Coronary artery (tissue), 2 donors: ENCODE measurements at regions not wholly inside any gene's neighbourhood (a gene's known extent, or its start where the extent isn't known, plus 50 kb on each side); places are given as distances from the start of the nearest gene placed in this dataset.

Experiments
- DNase-seq: peaks from one replicate; pipeline ENCODE4 v3.0.0-alpha.2; 2017; ENCODE audit warnings: low spot score
- H3K27ac ChIP-seq, 2 donors: fragments of 200-600 bp; sonication (generic); one replicate each; pipeline ENCODE4 v1.5.1; 2016 to 2019
- H3K4me3 ChIP-seq: fragments of 200-600 bp; sonication (generic); 2 replicates; pipeline ENCODE4 v1.5.1; 2016; ENCODE audit warnings: mild to moderate bottlenecking, moderate library complexity
- TF ChIP-seq, protein P1 (sequence below): fragments of 200-600 bp; sonication (generic); IDR thresholded peaks from one replicate; pipeline ENCODE4 v1.5.1; 2019; ENCODE audit warnings: antibody characterized with exemption

DNA sequence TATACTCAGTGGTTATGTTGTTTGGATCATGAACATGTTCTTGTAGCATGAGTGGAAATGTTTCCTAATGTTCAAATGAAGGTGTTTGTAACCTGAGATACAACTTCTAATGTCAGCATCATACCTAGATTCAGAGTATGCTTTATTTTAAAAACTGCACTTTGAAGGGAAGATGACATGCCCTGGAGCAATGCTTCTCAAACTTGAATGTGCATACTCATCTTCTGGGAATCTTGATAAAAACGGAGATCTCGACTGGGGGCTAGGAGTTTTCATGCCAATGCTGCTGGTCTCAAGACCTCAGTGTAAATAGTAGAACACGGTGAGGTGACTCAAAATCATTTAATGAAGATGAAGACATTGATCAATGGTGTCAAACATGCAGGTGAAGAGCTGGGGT lies 440.0 kb upstream of the NOX3 start:
- H3K4me3 ChIP-seq: no peak overlapping the region
- DNase-seq: no peak
- H3K27ac ChIP-seq: no peak overlapping the region
- TF ChIP-seq, protein P1, sequence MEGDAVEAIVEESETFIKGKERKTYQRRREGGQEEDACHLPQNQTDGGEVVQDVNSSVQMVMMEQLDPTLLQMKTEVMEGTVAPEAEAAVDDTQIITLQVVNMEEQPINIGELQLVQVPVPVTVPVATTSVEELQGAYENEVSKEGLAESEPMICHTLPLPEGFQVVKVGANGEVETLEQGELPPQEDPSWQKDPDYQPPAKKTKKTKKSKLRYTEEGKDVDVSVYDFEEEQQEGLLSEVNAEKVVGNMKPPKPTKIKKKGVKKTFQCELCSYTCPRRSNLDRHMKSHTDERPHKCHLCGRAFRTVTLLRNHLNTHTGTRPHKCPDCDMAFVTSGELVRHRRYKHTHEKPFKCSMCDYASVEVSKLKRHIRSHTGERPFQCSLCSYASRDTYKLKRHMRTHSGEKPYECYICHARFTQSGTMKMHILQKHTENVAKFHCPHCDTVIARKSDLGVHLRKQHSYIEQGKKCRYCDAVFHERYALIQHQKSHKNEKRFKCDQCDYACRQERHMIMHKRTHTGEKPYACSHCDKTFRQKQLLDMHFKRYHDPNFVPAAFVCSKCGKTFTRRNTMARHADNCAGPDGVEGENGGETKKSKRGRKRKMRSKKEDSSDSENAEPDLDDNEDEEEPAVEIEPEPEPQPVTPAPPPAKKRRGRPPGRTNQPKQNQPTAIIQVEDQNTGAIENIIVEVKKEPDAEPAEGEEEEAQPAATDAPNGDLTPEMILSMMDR: no peak

DNA sequence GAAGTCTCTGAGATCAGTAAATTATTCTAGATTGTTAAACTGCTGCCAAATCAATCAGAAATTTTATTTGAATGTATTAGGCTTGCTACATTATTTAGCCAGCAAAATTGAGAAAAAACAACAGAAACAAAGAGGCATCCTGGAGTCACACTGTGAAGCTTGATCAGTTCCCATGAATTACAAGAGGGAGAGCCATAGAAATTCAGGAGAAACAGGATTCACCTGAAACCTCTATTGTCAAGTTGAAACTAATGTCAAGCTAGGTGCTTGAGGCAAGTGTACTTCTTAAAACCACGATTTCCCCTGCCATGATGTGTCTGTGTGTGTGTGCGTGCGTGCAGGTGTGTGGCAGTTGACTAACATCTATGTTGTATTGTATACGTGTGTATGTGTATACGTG lies 439.1 kb upstream of the NOX3 start:
- DNase-seq: no peak

DNA sequence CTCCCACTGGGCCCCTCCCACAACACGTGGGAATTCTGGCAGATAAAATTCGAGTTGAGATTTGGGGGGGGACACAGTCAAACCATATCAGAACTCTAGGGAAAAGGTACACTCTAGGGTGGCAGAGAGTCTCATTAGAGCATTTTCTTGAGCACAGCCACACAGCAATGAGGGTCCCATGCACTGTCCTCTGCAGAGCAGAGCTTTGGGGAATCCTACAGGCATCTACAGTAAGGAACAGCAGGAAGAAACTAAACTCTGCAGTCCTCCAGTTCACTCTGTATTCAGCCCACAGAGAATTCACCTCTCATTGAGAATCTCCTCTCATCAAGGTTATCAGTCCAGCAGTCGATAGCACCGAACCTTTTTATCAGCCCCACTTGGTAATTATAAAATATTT lies 438.6 kb upstream of the NOX3 start:
- TF ChIP-seq, protein P1: no peak
- H3K4me3 ChIP-seq: no peak overlapping the region
- H3K27ac ChIP-seq: no peak overlapping the region
- no peak for DNase-seq

More for the DNA sequence above, 439.1 kb upstream of the NOX3 start:
- TF ChIP-seq, protein P1: no peak
- H3K27ac ChIP-seq: no peak overlapping the region
- no peak overlapping the region for H3K4me3 ChIP-seq

DNA sequence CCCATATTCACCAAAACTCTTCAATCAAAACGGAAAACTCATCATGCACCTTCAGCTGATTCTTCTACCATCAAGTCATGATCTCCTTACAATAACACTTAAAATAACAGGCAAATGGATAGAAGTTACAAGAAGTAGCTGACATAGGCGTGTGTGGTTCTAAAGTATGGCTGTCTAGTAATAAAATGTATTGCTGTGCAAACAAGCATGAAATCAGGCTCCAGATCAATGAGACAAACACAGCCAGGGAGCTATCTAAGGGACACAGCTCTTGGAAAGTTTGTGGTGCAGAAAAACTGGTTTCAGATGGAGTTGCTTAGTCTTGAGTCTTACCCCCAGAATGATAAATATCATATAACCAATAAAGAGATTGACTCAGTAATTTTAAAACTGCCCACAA lies 434.8 kb upstream of the NOX3 start:
- TF ChIP-seq, protein P1: no peak
- no peak for DNase-seq
- Histone ChIP-seq H3K27ac (no peak overlapping the region), H3K4me3 (no peak overlapping the region)

DNA sequence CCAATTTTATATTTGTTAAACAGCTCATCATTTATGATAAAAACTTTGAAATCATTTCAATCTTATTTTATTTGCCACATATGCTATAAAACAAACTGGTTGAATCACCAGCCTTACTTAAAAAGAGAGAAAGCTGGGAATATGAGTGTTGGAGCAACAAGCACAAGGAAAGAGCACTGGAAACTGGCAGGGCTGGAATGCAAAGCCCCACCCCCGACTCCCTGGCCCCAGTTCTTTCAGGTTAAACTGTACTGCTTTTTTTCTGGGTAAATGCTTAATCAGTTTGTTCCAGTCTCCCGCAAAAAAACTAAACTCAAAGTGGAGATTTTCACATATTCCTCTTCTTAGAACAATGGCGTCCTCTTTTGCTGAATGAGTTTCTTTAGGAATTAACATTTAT lies 433.8 kb upstream of the NOX3 start:
- no peak for DNase-seq
- no peak overlapping the region for H3K27ac ChIP-seq
- TF ChIP-seq, protein P1: no peak
- no peak overlapping the region for H3K4me3 ChIP-seq

DNA sequence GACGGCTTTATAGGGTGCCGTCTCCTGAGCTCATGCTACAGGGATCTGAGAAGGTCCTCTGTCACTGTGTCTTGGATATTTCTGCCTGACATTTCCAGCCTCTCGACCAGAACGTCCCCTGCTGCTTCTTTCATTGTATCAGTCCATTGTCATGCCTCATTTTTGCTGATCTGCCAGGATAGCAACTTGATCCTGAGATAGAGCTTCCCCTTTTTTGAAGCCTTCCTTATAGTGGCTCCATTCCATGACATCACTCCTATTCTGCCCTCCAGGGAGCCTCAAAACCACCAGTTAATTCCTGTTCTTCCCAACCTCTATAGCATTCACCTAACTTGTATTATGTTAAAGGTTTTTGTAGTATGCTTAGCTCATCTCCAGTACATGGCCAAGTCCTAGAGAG lies 431.8 kb upstream of the NOX3 start:
- DNase-seq: no peak
- no peak overlapping the region for H3K4me3 ChIP-seq
- H3K27ac ChIP-seq: no peak overlapping the region
- TF ChIP-seq, protein P1: no peak

DNA sequence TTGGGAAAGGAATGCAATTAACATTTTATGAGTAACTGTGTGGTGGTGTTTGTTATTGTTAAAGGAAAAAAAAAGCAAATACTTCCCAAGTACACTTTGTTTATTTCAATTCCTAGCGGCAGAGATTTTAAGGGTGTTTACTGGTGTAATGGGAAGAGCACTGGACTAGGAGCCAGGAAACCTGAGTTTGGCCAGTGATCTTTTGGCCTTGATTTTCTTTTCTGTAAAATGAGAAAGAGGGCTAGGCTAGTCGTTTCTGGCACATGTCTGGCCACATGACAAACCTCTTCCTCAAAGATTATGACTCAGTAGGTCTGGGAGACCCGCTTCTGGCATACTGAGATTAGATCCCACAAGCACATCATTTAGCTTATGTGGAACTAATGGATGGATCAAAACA lies 428.1 kb upstream of the NOX3 start:
- no peak for DNase-seq
- TF ChIP-seq, protein P1: no peak
- no peak overlapping the region for H3K27ac ChIP-seq
- H3K4me3 ChIP-seq: no peak overlapping the region
